ENCODE measurements at regions not wholly inside any gene's neighbourhood (a gene's known extent, or its start where the extent isn't known, plus 50 kb on each side); places are given as distances from the start of the nearest gene placed in this dataset.

DNA sequence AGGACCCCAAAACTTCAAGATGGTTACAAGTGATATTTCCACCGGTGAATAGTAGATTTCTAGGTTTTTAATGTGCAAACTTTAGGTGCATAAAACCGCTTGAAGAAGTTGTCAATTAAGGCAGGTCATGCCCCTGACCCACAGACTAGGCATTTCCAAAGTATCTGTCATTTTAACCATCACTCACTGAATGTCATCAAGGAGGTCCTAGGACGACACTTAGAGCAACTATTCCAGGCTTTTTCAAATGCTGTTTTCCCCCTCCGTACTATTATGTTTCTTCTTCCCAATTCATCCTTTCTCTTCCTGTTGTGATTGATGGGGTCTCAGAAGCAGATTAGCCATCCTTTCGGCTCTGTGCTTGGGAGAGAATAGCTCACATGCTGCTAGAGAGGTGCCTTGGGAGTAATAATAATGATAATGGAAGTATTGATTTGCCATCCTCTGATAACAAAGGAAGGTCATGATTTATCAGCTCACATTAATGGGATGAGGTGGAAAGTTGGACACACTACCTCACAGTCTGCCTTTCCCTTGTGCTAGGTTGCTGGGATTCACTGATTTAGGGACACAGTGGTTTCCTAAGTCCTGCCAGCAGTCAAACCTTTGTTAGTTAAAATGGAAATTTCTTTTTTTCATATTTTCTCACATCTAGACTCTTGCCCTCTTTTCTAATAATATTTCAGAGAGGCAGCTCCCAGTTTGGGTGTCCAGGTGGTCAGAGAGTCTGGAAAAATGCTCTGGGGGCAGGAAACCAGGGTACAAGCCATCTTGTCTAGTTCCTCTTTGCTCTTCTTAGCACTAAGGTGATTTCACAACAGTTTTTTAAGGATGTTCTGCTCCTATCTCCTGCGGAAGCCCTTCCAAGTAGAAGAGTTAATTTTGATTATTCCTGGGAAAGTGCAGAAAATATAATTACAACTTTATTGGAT is 67.0 kb downstream of the PTTG1 start:
- WGBS (ENCODE audit: extremely low coverage, insufficient read length, low lambda C conversion rate), result no CpG with 5 or more reads among the region's 6 CpGs
- H3K27ac ChIP-seq (ENCODE audit: insufficient read length, low read depth, low read length), result no peak overlapping the region
- H3K4me3 Mint-ChIP-seq, result no peak overlapping the region

More for the DNA sequence above, 67.0 kb downstream of the PTTG1 start:
- Histone ChIP-seq H3K9ac (ENCODE audit: extremely low read depth, insufficient read length, low read length) (no peak overlapping the region), H3K23ac (ENCODE audit: insufficient read length, low read depth, low read length) (no peak overlapping the region), H4K5ac (ENCODE audit: insufficient read length, low read depth, low read length) (no peak overlapping the region), H3K79me2 (ENCODE audit: insufficient read depth, low read length) (no peaks in the 10 kb centered on the region), H3K56ac (ENCODE audit: insufficient read length, low read depth, low read length) (no peak overlapping the region), H3K18ac (ENCODE audit: insufficient read length, low read depth, low read length) (no peak overlapping the region), H3T11ph (ENCODE audit: low read length) (no peak overlapping the region), H3K9me3 (ENCODE audit: control insufficient read depth, low read depth, low read length) (no peaks in the 10 kb centered on the region), H3K27me3 (ENCODE audit: insufficient read depth, low read length) (no peaks in the 10 kb centered on the region), H3K14ac (ENCODE audit: insufficient read depth, low read length) (no peak overlapping the region), H3K23me2 (ENCODE audit: insufficient read length, low read depth, low read length, poor library complexity, severe bottlenecking) (no peaks in the 10 kb centered on the region), H3K79me1 (ENCODE audit: insufficient read depth, low read depth, low read length, poor library complexity, severe bottlenecking) (no peaks in the 10 kb centered on the region), H4K20me1 (ENCODE audit: control insufficient read depth, insufficient read depth, insufficient read length) (peaks cover 2% of the 10 kb centered on the region), H3K4me1 (ENCODE audit: insufficient read depth, low read length) (peaks cover 8% of the 10 kb centered on the region; the same call in 1 of the 2 replicates), H4K8ac (replicated peaks; ENCODE audit: insufficient read length, low read depth, low read length) (no peak overlapping the region), H2BK5ac (ENCODE audit: insufficient read length, low read length) (no peak overlapping the region), H2BK15ac (ENCODE audit: low read depth, low read length) (no peak overlapping the region), H3K4me2 (ENCODE audit: insufficient read depth, insufficient read length, low read length) (no peak overlapping the region), H3K4ac (ENCODE audit: low read depth, low read length) (no peak overlapping the region), H2BK20ac (ENCODE audit: low read depth, low read length, poor library complexity, severe bottlenecking) (no peak overlapping the region), H2BK120ac (ENCODE audit: low read depth, low read length, poor library complexity, severe bottlenecking) (no peak overlapping the region), H2AK5ac (ENCODE audit: insufficient read length, low read length) (no peak overlapping the region), H2BK12ac (ENCODE audit: insufficient read length, low read depth, low read length) (no peak overlapping the region), H4K91ac (ENCODE audit: insufficient read length, low read depth, low read length) (no peak overlapping the region), H2AFZ (ENCODE audit: low read length) (no peak overlapping the region)
- H3K27ac Mint-ChIP-seq, result no peak overlapping the region
- DNase-seq, result no peak
- H3K36me3 Mint-ChIP-seq (ENCODE audit: insufficient read depth in 1 of 3, low read depth in 3 of 3), result no peaks in the 10 kb centered on the region; a peak in 1 of 7 replicates
- H3K27me3 Mint-ChIP-seq (ENCODE audit: low read depth), result no peaks in the 10 kb centered on the region
- peaks cover 28% of the 10 kb centered on the region in 2 experiments for H3K4me1 Mint-ChIP-seq
- 0 out of 5 replicates have a peak, but pooled peaks cover 0 to 2% of the 10 kb centered on the region in 2 experiments for H3K9me3 Mint-ChIP-seq
- TF ChIP-seq, protein P1, sequence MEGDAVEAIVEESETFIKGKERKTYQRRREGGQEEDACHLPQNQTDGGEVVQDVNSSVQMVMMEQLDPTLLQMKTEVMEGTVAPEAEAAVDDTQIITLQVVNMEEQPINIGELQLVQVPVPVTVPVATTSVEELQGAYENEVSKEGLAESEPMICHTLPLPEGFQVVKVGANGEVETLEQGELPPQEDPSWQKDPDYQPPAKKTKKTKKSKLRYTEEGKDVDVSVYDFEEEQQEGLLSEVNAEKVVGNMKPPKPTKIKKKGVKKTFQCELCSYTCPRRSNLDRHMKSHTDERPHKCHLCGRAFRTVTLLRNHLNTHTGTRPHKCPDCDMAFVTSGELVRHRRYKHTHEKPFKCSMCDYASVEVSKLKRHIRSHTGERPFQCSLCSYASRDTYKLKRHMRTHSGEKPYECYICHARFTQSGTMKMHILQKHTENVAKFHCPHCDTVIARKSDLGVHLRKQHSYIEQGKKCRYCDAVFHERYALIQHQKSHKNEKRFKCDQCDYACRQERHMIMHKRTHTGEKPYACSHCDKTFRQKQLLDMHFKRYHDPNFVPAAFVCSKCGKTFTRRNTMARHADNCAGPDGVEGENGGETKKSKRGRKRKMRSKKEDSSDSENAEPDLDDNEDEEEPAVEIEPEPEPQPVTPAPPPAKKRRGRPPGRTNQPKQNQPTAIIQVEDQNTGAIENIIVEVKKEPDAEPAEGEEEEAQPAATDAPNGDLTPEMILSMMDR (conservative IDR thresholded peaks at IDR 0.05), result no peak
